Panc1 (cell line): ENCODE measurements at regions not wholly inside any gene's neighbourhood (a gene's known extent, or its start where the extent isn't known, plus 50 kb on each side); places are given as distances from the start of the nearest gene placed in this dataset.
"Not testable (repeated sequence)": the region's sequence is repeated elsewhere in the genome, so short reads cannot be mapped to it uniquely, and the experiment has no call there.

ENCODE experiments used
- ATAC-seq: fragments of 200-7000 bp; cut with Tn5 transposase; 2 replicates; pipeline ENCODE4 v1.9.1; 2020; ENCODE audit warnings: mild to moderate bottlenecking, moderate library complexity
- BruUV-seq: library from RNA; stranded (reverse); fragments of 400-500 nt; replicated peaks from 2 replicates; lab custom pipeline; 2021; lab: Mats Ljungman, UMichigan
- CTCF ChIA-PET: fragments of 300-600 bp; sonication (Branson Sonifier 250); formaldehyde crosslinking; loops from one replicate; lab custom pipeline; 2022; ENCODE audit warnings: antibody characterized with exemption; lab: Charles Lee
- POLR2A ChIA-PET: fragments of 300-600 bp; sonication (Branson Sonifier 250); formaldehyde crosslinking; loops from one replicate; lab custom pipeline; 2022; ENCODE audit warnings: antibody characterized with exemption; lab: Charles Lee
- DNase-seq: peaks from one replicate; pipeline ENCODE4 v3.0.0-alpha.2; 2010; ENCODE audit warnings: low read depth, low spot score
- H3K27ac ChIP-seq: 2 replicates; pipeline ENCODE4 v1.5.1; 2011; ENCODE audit warnings: mild to moderate bottlenecking, low read length, inconsistent platforms
- H3K27me3 ChIP-seq: fragments of 200-500 bp; sonication (Bioruptor generic); 2 replicates; pipeline ENCODE4 v1.6.0; 2014; ENCODE audit warnings: low read length, inconsistent platforms; ENCODE audit not compliant: control insufficient read depth, insufficient read depth
- H3K36me3 ChIP-seq: fragments of 200-500 bp; sonication (Bioruptor generic); 2 replicates; pipeline ENCODE4 v1.5.1; 2014; ENCODE audit warnings: inconsistent platforms, mild to moderate bottlenecking, low read length, moderate library complexity; ENCODE audit not compliant: control insufficient read depth, insufficient read depth
- H3K4me1 ChIP-seq: 2 replicates; pipeline ENCODE4 v1.5.1; 2011; ENCODE audit warnings: inconsistent platforms, mild to moderate bottlenecking, low read length, moderate library complexity; ENCODE audit not compliant: control insufficient read depth, insufficient read depth
- H3K4me3 ChIP-seq, 2 experiments: 2 replicates each; pipeline ENCODE4 v1.5.1; 2011 to 2012; ENCODE audit warnings: low read depth in 2 of 2, low read length in 2 of 2, mild to moderate bottlenecking in 2 of 2, inconsistent platforms in 1 of 2, moderate library complexity in 1 of 2
- H3K9me3 ChIP-seq: fragments of 200-500 bp; sonication (Bioruptor generic); 2 replicates; pipeline ENCODE4 v1.5.1; 2014; ENCODE audit warnings: low read depth, mild to moderate bottlenecking, inconsistent platforms, low read length, moderate library complexity; ENCODE audit not compliant: control insufficient read depth, insufficient read depth
- CTCF ChIP-seq: fragments of 450-650 bp; IDR thresholded peaks from 2 replicates; pipeline ENCODE4 v1.5.1; 2017; ENCODE audit warnings: mild to moderate bottlenecking
- POLR2AphosphoS5 ChIP-seq: IDR thresholded peaks from 2 replicates; pipeline ENCODE4 v1.6.1; 2012; ENCODE audit warnings: mild to moderate bottlenecking, low read depth, low read length, moderate library complexity
- REST ChIP-seq, 2 experiments: IDR thresholded peaks; 2 replicates each; pipeline ENCODE4 v1.6.1; 2011 to 2012; ENCODE audit warnings: low read depth in 2 of 2, control low read depth in 1 of 2, low read length in 1 of 2, mild to moderate bottlenecking in 1 of 2, moderate library complexity in 1 of 2; ENCODE audit not compliant: insufficient read depth in 1 of 2
- SIN3A ChIP-seq: IDR thresholded peaks from 2 replicates; pipeline ENCODE4 v1.6.1; 2012; ENCODE audit warnings: low read depth, mild to moderate bottlenecking, low read length, moderate library complexity, borderline replicate concordance; ENCODE audit not compliant: insufficient read depth
- TCF7L2 ChIP-seq: IDR thresholded peaks from 2 replicates; pipeline ENCODE4 v1.6.1; 2011; ENCODE audit warnings: mild to moderate bottlenecking, low read depth, low read length, inconsistent platforms
- in situ Hi-C: cut with HindIII; loops from 2 replicates; pipeline ENCODE4 v1.10.0; 2016; ENCODE audit warnings: low sequenced_read_pairs, low pct_unique_long_range_greater_than_20kb
- intact Hi-C: fragments of 100-400 bp; cut with micrococcal nuclease; formaldehyde crosslinking; loops from one replicate; pipeline ENCODE4 v1.10.0; 2022; ENCODE audit not compliant: unreplicated experiment

- H3K4me3 ChIP-seq, result no peak overlapping the region
- no peaks in the 10 kb centered on the region for H3K9me3 ChIP-seq
- H3K4me1 ChIP-seq, result no peaks in the 10 kb centered on the region
- no peak for ATAC-seq
- TF ChIP-seq SIN3A (no peak), REST (IDR thresholded peaks at IDR 0.05; ENCODE audit: insufficient read depth in 1 of 2, low read depth in 2 of 2, low read length in 1 of 2) (no peak), CTCF (no peak), POLR2AphosphoS5 (no peak), TCF7L2 (no peak)
- ChIA-PET POLR2A (no interaction called here), CTCF (no interaction called here)
- in situ Hi-C loops, result no loop called here
- DNase-seq, result no peak
- BruUV-seq, result no TSS peak
- no peaks in the 10 kb centered on the region for H3K27me3 ChIP-seq
- intact Hi-C loops, result no loop called here
- H3K36me3 ChIP-seq, result no peaks in the 10 kb centered on the region
- H3K27ac ChIP-seq, result no peak overlapping the region
Observed at GRCh38 chr14:88986146-88986841, 161.8 kb downstream of the TTC8 start.

GRCh38 chr14:88986908-88987307, 162.5 kb downstream of the TTC8 start:
- not testable (repeated sequence) for BruUV-seq

GRCh38 chr14:88987516-88987915, 163.1 kb downstream of the TTC8 start:
- in situ Hi-C loops, result no loop called here
- no TSS peak for BruUV-seq
- ATAC-seq (no peak), DNase-seq (no peak)
- no peaks in the 10 kb centered on the region for H3K36me3 ChIP-seq
- no peaks in the 10 kb centered on the region for H3K4me1 ChIP-seq
- POLR2A ChIA-PET, result no interaction called here
- H3K4me3 ChIP-seq, result no peak overlapping the region
- no peak overlapping the region for H3K27ac ChIP-seq
- CTCF ChIA-PET, result no interaction called here
- intact Hi-C loops, result no loop called here
- no peaks in the 10 kb centered on the region for H3K9me3 ChIP-seq
- H3K27me3 ChIP-seq, result no peaks in the 10 kb centered on the region
- TF ChIP-seq POLR2AphosphoS5 (no peak), TCF7L2 (no peak), SIN3A (no peak), REST (IDR thresholded peaks at IDR 0.05; ENCODE audit: insufficient read depth in 1 of 2, low read depth in 2 of 2, low read length in 1 of 2) (no peak), CTCF (no peak)

More at GRCh38 chr14:88986908-88987307, 162.5 kb downstream of the TTC8 start:
- H3K27ac ChIP-seq, in situ Hi-C loops, DNase-seq, POLR2A ChIA-PET, H3K27me3 ChIP-seq, H3K36me3 ChIP-seq, H3K9me3 ChIP-seq, H3K4me1 ChIP-seq, CTCF ChIA-PET, intact Hi-C loops, ATAC-seq, H3K4me3 ChIP-seq: not testable (repeated sequence)
